ENCODE measurements at regions not wholly inside any gene's neighbourhood (a gene's known extent, or its start where the extent isn't known, plus 50 kb on each side); places are given as distances from the start of the nearest gene placed in this dataset.

- ChIA-PET RAD21 (ENCODE audit: unreplicated experiment) (no interaction called here), SMC1A (ENCODE audit: uncharacterized antibody, unreplicated experiment) (no interaction called here), CTCF (no interaction called here), POLR2A (no interaction called here)
- no peaks in the 10 kb centered on the region for H3K79me2 ChIP-seq (ENCODE audit: control insufficient read depth, insufficient read depth, low read length)
- H2AFZ ChIP-seq (ENCODE audit: control insufficient read depth, low read depth, low read length): no peak overlapping the region
- no peaks in the 10 kb centered on the region for H3K4me1 ChIP-seq (ENCODE audit: control insufficient read depth, insufficient read depth, low read length)
- H3K4me2 ChIP-seq (ENCODE audit: control insufficient read depth, insufficient read depth): no peak overlapping the region
- no peak overlapping the region for H3K4me3 ChIP-seq
- H3K27ac ChIP-seq (ENCODE audit: control insufficient read depth, insufficient read depth): no peak overlapping the region
- no TSS peak for BruUV-seq (replicated peaks)
- no peak overlapping the region for H3K9ac ChIP-seq (ENCODE audit: control insufficient read depth, insufficient read depth, low read length)
- H3K36me3 ChIP-seq (ENCODE audit: control insufficient read depth in 2 of 2, insufficient read depth in 2 of 2, low read length in 1 of 2): no peaks in the 10 kb centered on the region
- FAIRE-seq (no peak), DNase-seq (ENCODE audit: low read depth, low spot score) (no peak), ATAC-seq (no peak)
- intact Hi-C loops (cut with micrococcal nuclease; ENCODE audit: unreplicated experiment): no loop called here
- 27% methylated on average over 2 of the region's 2 CpGs for WGBS (ENCODE audit: insufficient coverage, insufficient replicate concordance, low lambda C conversion rate, missing lambda C conversion rate)
- no peak for TF ChIP-seq ZNF217 (IDR thresholded peaks at IDR 0.05)
- TF ChIP-seq BACH1 (IDR thresholded peaks at IDR 0.05; ENCODE audit: borderline replicate concordance): no peak
- TF ChIP-seq, protein P1, sequence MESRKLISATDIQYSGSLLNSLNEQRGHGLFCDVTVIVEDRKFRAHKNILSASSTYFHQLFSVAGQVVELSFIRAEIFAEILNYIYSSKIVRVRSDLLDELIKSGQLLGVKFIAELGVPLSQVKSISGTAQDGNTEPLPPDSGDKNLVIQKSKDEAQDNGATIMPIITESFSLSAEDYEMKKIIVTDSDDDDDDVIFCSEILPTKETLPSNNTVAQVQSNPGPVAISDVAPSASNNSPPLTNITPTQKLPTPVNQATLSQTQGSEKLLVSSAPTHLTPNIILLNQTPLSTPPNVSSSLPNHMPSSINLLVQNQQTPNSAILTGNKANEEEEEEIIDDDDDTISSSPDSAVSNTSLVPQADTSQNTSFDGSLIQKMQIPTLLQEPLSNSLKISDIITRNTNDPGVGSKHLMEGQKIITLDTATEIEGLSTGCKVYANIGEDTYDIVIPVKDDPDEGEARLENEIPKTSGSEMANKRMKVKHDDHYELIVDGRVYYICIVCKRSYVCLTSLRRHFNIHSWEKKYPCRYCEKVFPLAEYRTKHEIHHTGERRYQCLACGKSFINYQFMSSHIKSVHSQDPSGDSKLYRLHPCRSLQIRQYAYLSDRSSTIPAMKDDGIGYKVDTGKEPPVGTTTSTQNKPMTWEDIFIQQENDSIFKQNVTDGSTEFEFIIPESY (IDR thresholded peaks at IDR 0.05): no peak
- TF ChIP-seq ATF2 (IDR thresholded peaks at IDR 0.05; ENCODE audit: low read length): no peak
- no peak for TF ChIP-seq SRF (IDR thresholded peaks at IDR 0.05; ENCODE audit: low read depth in 2 of 2, low read length in 2 of 2)
- TF ChIP-seq POLR2A (IDR thresholded peaks at IDR 0.05; ENCODE audit: low read depth, low read length): no peak
- no peak for TF ChIP-seq KDM1A (IDR thresholded peaks at IDR 0.05; ENCODE audit: borderline replicate concordance)
- no peak for TF ChIP-seq PAX8 (IDR thresholded peaks at IDR 0.05)
- no peak for TF ChIP-seq JUND (IDR thresholded peaks at IDR 0.05; ENCODE audit: low read depth, low read length)
- TF ChIP-seq CBFB (IDR thresholded peaks at IDR 0.05; ENCODE audit: low read depth): no peak
- TF ChIP-seq SREBF2 (IDR thresholded peaks at IDR 0.05; ENCODE audit: low read length): no peak
- no peaks in the 10 kb centered on the region for H3K9me3 ChIP-seq (replicated peaks; ENCODE audit: control insufficient read depth, insufficient read depth, low read length)
- no peaks in the 10 kb centered on the region for H4K20me1 ChIP-seq (ENCODE audit: control insufficient read depth, insufficient read depth)
- H3K27me3 ChIP-seq (replicated peaks in 1 of 2; ENCODE audit: control insufficient read depth in 2 of 2, insufficient read depth in 2 of 2, low read length in 1 of 2): no peaks in the 10 kb centered on the region
- in situ Hi-C loops (cut with MboI): no loop called here
Measured at GRCh38 chr2:4916094-4916493, 776.1 kb upstream of the SOX11 start.

All from GM12878 (cell line).